ENCODE measurements at regions not wholly inside any gene's neighbourhood (a gene's known extent, or its start where the extent isn't known, plus 50 kb on each side); places are given as distances from the start of the nearest gene placed in this dataset.

GRCh38 chr5:85159395-85159794 lies 774.7 kb upstream of the EDIL3 start:
- no peak for TF ChIP-seq Cebpa-rat (IDR thresholded peaks at IDR 0.05)

GRCh38 chr5:85168474-85168873 lies 783.8 kb upstream of the EDIL3 start:
- no peak for TF ChIP-seq Cebpa-rat (IDR thresholded peaks at IDR 0.05)
- no peaks in the 10 kb centered on the region for H3K9me3 ChIP-seq
- H3K4me2 ChIP-seq, result no peak overlapping the region
- no peaks in the 10 kb centered on the region for H3K36me3 ChIP-seq
- no peak overlapping the region for H3K9ac ChIP-seq
- no peak overlapping the region for H3K4me3 ChIP-seq
- no peaks in the 10 kb centered on the region for H3K27me3 ChIP-seq
- no peaks in the 10 kb centered on the region for H4K20me1 ChIP-seq
- H3K27ac ChIP-seq, result no peak overlapping the region
- H3K4me1 ChIP-seq, result no peaks in the 10 kb centered on the region

More at GRCh38 chr5:85159395-85159794, 774.7 kb upstream of the EDIL3 start:
- H3K9me3 ChIP-seq, result no peaks in the 10 kb centered on the region
- H4K20me1 ChIP-seq, result no peaks in the 10 kb centered on the region
- H3K36me3 ChIP-seq, result no peaks in the 10 kb centered on the region
- no peaks in the 10 kb centered on the region for H3K4me1 ChIP-seq
- no peak overlapping the region for H3K4me2 ChIP-seq
- no peak overlapping the region for H3K4me3 ChIP-seq
- no peaks in the 10 kb centered on the region for H3K27me3 ChIP-seq
- no peak overlapping the region for H3K9ac ChIP-seq
- no peak overlapping the region for H3K27ac ChIP-seq

GRCh38 chr5:85170183-85170582 lies 785.5 kb upstream of the EDIL3 start:
- H3K36me3 ChIP-seq, result no peaks in the 10 kb centered on the region
- no peak overlapping the region for H3K9ac ChIP-seq
- H3K27me3 ChIP-seq, result no peaks in the 10 kb centered on the region
- H4K20me1 ChIP-seq, result no peaks in the 10 kb centered on the region
- H3K4me1 ChIP-seq, result no peaks in the 10 kb centered on the region
- no peak overlapping the region for H3K4me3 ChIP-seq
- H3K27ac ChIP-seq, result no peak overlapping the region
- H3K4me2 ChIP-seq, result no peak overlapping the region
- no peak for TF ChIP-seq Cebpa-rat (IDR thresholded peaks at IDR 0.05)
- H3K9me3 ChIP-seq, result no peaks in the 10 kb centered on the region

- Histone ChIP-seq H3K4me3 (no peak overlapping the region), H3K9me3 (no peaks in the 10 kb centered on the region), H3K36me3 (no peaks in the 10 kb centered on the region), H3K9ac (no peak overlapping the region), H3K27ac (no peak overlapping the region), H4K20me1 (no peaks in the 10 kb centered on the region), H3K4me1 (no peaks in the 10 kb centered on the region), H3K4me2 (no peak overlapping the region), H3K27me3 (no peaks in the 10 kb centered on the region)
- no peak for TF ChIP-seq Cebpa-rat (IDR thresholded peaks at IDR 0.05)
Observed at GRCh38 chr5:85173469-85173868, 788.8 kb upstream of the EDIL3 start.

GRCh38 chr5:85182344-85182743 lies 797.7 kb upstream of the EDIL3 start:
- Histone ChIP-seq H3K9me3 (no peaks in the 10 kb centered on the region), H3K27ac (no peak overlapping the region), H4K20me1 (no peaks in the 10 kb centered on the region), H3K27me3 (no peaks in the 10 kb centered on the region), H3K4me2 (no peak overlapping the region), H3K36me3 (no peaks in the 10 kb centered on the region), H3K4me1 (no peaks in the 10 kb centered on the region), H3K9ac (no peak overlapping the region), H3K4me3 (no peak overlapping the region)
- TF ChIP-seq Cebpa-rat (IDR thresholded peaks at IDR 0.05), result no peak

GRCh38 chr5:85204289-85204688 lies 819.6 kb upstream of the EDIL3 start:
- Histone ChIP-seq H3K4me1 (no peaks in the 10 kb centered on the region), H3K4me2 (no peak overlapping the region), H3K27ac (no peak overlapping the region), H3K36me3 (no peaks in the 10 kb centered on the region), H3K9ac (no peak overlapping the region), H3K27me3 (no peaks in the 10 kb centered on the region), H3K4me3 (no peak overlapping the region), H3K9me3 (no peaks in the 10 kb centered on the region), H4K20me1 (no peaks in the 10 kb centered on the region)
- no peak for TF ChIP-seq Cebpa-rat (IDR thresholded peaks at IDR 0.05)

GRCh38 chr5:85205430-85205829 lies 820.8 kb upstream of the EDIL3 start:
- H3K9me3 ChIP-seq, result no peaks in the 10 kb centered on the region
- H3K27ac ChIP-seq, result no peak overlapping the region
- TF ChIP-seq Cebpa-rat (IDR thresholded peaks at IDR 0.05), result no peak
- H3K4me1 ChIP-seq, result no peaks in the 10 kb centered on the region
- no peaks in the 10 kb centered on the region for H3K27me3 ChIP-seq
- no peaks in the 10 kb centered on the region for H4K20me1 ChIP-seq
- no peak overlapping the region for H3K9ac ChIP-seq
- H3K4me2 ChIP-seq, result no peak overlapping the region
- no peaks in the 10 kb centered on the region for H3K36me3 ChIP-seq
- no peak overlapping the region for H3K4me3 ChIP-seq

- no peaks in the 10 kb centered on the region for H3K36me3 ChIP-seq
- no peak overlapping the region for H3K4me2 ChIP-seq
- no peaks in the 10 kb centered on the region for H3K4me1 ChIP-seq
- no peaks in the 10 kb centered on the region for H4K20me1 ChIP-seq
- H3K27ac ChIP-seq, result no peak overlapping the region
- H3K9me3 ChIP-seq, result no peaks in the 10 kb centered on the region
- TF ChIP-seq Cebpa-rat (IDR thresholded peaks at IDR 0.05), result no peak
- H3K4me3 ChIP-seq, result no peak overlapping the region
- no peak overlapping the region for H3K9ac ChIP-seq
- H3K27me3 ChIP-seq, result no peaks in the 10 kb centered on the region
Observed at GRCh38 chr5:85225388-85225787, 840.7 kb upstream of the EDIL3 start.

GRCh38 chr5:85249204-85249603 lies 864.5 kb upstream of the EDIL3 start:
- H3K9me3 ChIP-seq, result no peaks in the 10 kb centered on the region
- no peak overlapping the region for H3K27ac ChIP-seq
- no peak for TF ChIP-seq Cebpa-rat (IDR thresholded peaks at IDR 0.05)
- H4K20me1 ChIP-seq, result no peaks in the 10 kb centered on the region
- no peak overlapping the region for H3K9ac ChIP-seq
- H3K4me2 ChIP-seq, result no peak overlapping the region
- no peaks in the 10 kb centered on the region for H3K4me1 ChIP-seq
- H3K27me3 ChIP-seq, result no peaks in the 10 kb centered on the region
- H3K36me3 ChIP-seq, result no peaks in the 10 kb centered on the region
- no peak overlapping the region for H3K4me3 ChIP-seq

GRCh38 chr5:85263125-85263524 lies 878.4 kb upstream of the EDIL3 start:
- Histone ChIP-seq H4K20me1 (no peaks in the 10 kb centered on the region), H3K4me1 (no peaks in the 10 kb centered on the region), H3K27me3 (no peaks in the 10 kb centered on the region), H3K9ac (no peak overlapping the region), H3K4me2 (no peak overlapping the region), H3K9me3 (no peaks in the 10 kb centered on the region), H3K4me3 (no peak overlapping the region), H3K36me3 (no peaks in the 10 kb centered on the region), H3K27ac (no peak overlapping the region)
- TF ChIP-seq Cebpa-rat (IDR thresholded peaks at IDR 0.05), result no peak

GRCh38 chr5:85266692-85267091 lies 882.0 kb upstream of the EDIL3 start:
- no peaks in the 10 kb centered on the region for H3K9me3 ChIP-seq
- H3K4me3 ChIP-seq, result no peak overlapping the region
- no peak overlapping the region for H3K4me2 ChIP-seq
- H3K27ac ChIP-seq, result no peak overlapping the region
- H3K4me1 ChIP-seq, result no peaks in the 10 kb centered on the region
- no peaks in the 10 kb centered on the region for H4K20me1 ChIP-seq
- no peak overlapping the region for H3K9ac ChIP-seq
- no peaks in the 10 kb centered on the region for H3K36me3 ChIP-seq
- H3K27me3 ChIP-seq, result no peaks in the 10 kb centered on the region
- TF ChIP-seq Cebpa-rat (IDR thresholded peaks at IDR 0.05), result no peak

Measured in BLaER1 (cell line).